Omental fat pad (tissue), 3 donors: ENCODE measurements at regions not wholly inside any gene's neighbourhood (a gene's known extent, or its start where the extent isn't known, plus 50 kb on each side); places are given as distances from the start of the nearest gene placed in this dataset.

Experiments used
- ATAC-seq: fragments of 150-250 bp; one replicate; pipeline ENCODE4 v1.9.1; 2016; ENCODE audit warnings: mild to moderate bottlenecking, moderate library complexity; ENCODE audit not compliant: low FRiP score
- DNase-seq: peaks from one replicate; pipeline ENCODE4 v3.0.0-alpha.2; 2019; ENCODE audit warnings: low spot score
- CTCF ChIP-seq, 3 donors: fragments of 450-650 bp; IDR thresholded peaks; one replicate each; pipeline ENCODE4 v1.5.1; 2016 to 2017; ENCODE audit warnings: antibody characterized with exemption in 3 of 3, mild to moderate bottlenecking in 3 of 3, moderate library complexity in 2 of 3

- TF ChIP-seq CTCF (IDR thresholded peaks at IDR 0.05) = no peak
- DNase-seq (no peak), ATAC-seq (no peak)
Observed at GRCh38 chr15:54810496-54810895, 386.2 kb downstream of the RSL24D1 start.

GRCh38 chr15:54810031-54810430 is 386.7 kb downstream of the RSL24D1 start:
- TF ChIP-seq CTCF (IDR thresholded peaks at IDR 0.05) = no peak
- ATAC-seq (no peak), DNase-seq (no peak)

- no peak for DNase-seq
- no peak for ATAC-seq
- TF ChIP-seq CTCF (IDR thresholded peaks at IDR 0.05) = no peak
Observed at GRCh38 chr15:54808321-54808720, 388.4 kb downstream of the RSL24D1 start.

- DNase-seq (no peak), ATAC-seq (no peak)
- no peak for TF ChIP-seq CTCF (IDR thresholded peaks at IDR 0.05)
Observed at GRCh38 chr15:54803987-54804386, 392.8 kb downstream of the RSL24D1 start.

- ATAC-seq = no peak
- TF ChIP-seq CTCF (IDR thresholded peaks at IDR 0.05) = no peak
Observed at GRCh38 chr15:54803134-54803808, 393.5 kb downstream of the RSL24D1 start.

GRCh38 chr15:54792526-54792925 is 404.2 kb downstream of the RSL24D1 start:
- DNase-seq (no peak), ATAC-seq (no peak)
- TF ChIP-seq CTCF (IDR thresholded peaks at IDR 0.05) = no peak

More at GRCh38 chr15:54803134-54803808, 393.5 kb downstream of the RSL24D1 start:
- DNase-seq = no peak

GRCh38 chr15:54790693-54791092 is 406.0 kb downstream of the RSL24D1 start:
- ATAC-seq (no peak), DNase-seq (no peak)
- TF ChIP-seq CTCF (IDR thresholded peaks at IDR 0.05) = no peak
